BLaER1 (cell line): ENCODE measurements at regions not wholly inside any gene's neighbourhood (a gene's known extent, or its start where the extent isn't known, plus 50 kb on each side); places are given as distances from the start of the nearest gene placed in this dataset.

Experiments used
- H3K27ac ChIP-seq: shearing (Covaris generic); formaldehyde crosslinking; 2 replicates; pipeline ENCODE4 v1.8.1; 2022
- H3K27me3 ChIP-seq: shearing (Covaris generic); formaldehyde crosslinking; 2 replicates; pipeline ENCODE4 v1.8.1; 2022
- H3K36me3 ChIP-seq: shearing (Covaris generic); formaldehyde crosslinking; 2 replicates; pipeline ENCODE4 v1.8.1; 2022
- H3K4me1 ChIP-seq: shearing (Covaris generic); formaldehyde crosslinking; 2 replicates; pipeline ENCODE4 v1.8.1; 2022
- H3K4me2 ChIP-seq: shearing (Covaris generic); formaldehyde crosslinking; 2 replicates; pipeline ENCODE4 v1.8.1; 2022
- H3K4me3 ChIP-seq: shearing (Covaris generic); formaldehyde crosslinking; 2 replicates; pipeline ENCODE4 v1.8.1; 2022
- H3K9ac ChIP-seq: shearing (Covaris generic); formaldehyde crosslinking; 2 replicates; pipeline ENCODE4 v1.8.1; 2022
- H3K9me3 ChIP-seq: shearing (Covaris generic); formaldehyde crosslinking; 2 replicates; pipeline ENCODE4 v1.8.1; 2022
- H4K20me1 ChIP-seq: shearing (Covaris generic); formaldehyde crosslinking; 2 replicates; pipeline ENCODE4 v1.8.1; 2022
- Cebpa-rat ChIP-seq: shearing (Covaris generic); IDR thresholded peaks from 2 replicates; pipeline ENCODE4 v1.8.1; 2022

GRCh38 chr9:135370411-135371375 lies 108.9 kb upstream of the PPP1R26 start:
- no peak for TF ChIP-seq Cebpa-rat
- H3K4me3 ChIP-seq: no peak overlapping the region
- H3K9ac ChIP-seq: no peak overlapping the region
- no peaks in the 10 kb centered on the region for H3K36me3 ChIP-seq
- 0 out of 2 replicates have a peak overlapping the region, but pooled peaks have one; percentile 4 for H3K27ac ChIP-seq
- H3K4me2 ChIP-seq: no peak overlapping the region
- H4K20me1 ChIP-seq: no peaks in the 10 kb centered on the region
- no peaks in the 10 kb centered on the region for H3K27me3 ChIP-seq
- no peaks in the 10 kb centered on the region for H3K9me3 ChIP-seq
- peaks cover 24% of the 10 kb centered on the region for H3K4me1 ChIP-seq

GRCh38 chr9:135371535-135371934 lies 108.0 kb upstream of the PPP1R26 start:
- H3K4me2 ChIP-seq: peak overlapping the region; percentile 48; the same call in 1 of the 2 replicates
- H3K36me3 ChIP-seq: no peaks in the 10 kb centered on the region
- H3K27me3 ChIP-seq: no peaks in the 10 kb centered on the region
- H3K9ac ChIP-seq: no peak overlapping the region
- H3K27ac ChIP-seq: no peak overlapping the region
- no peaks in the 10 kb centered on the region for H4K20me1 ChIP-seq
- no peak overlapping the region for H3K4me3 ChIP-seq
- H3K9me3 ChIP-seq: no peaks in the 10 kb centered on the region
- peaks cover 24% of the 10 kb centered on the region for H3K4me1 ChIP-seq
- no peak for TF ChIP-seq Cebpa-rat

- Histone ChIP-seq H3K4me2 (peak overlapping the region; percentile 48), H3K9me3 (no peaks in the 10 kb centered on the region), H3K36me3 (no peaks in the 10 kb centered on the region), H3K27me3 (no peaks in the 10 kb centered on the region), H3K4me3 (no peak overlapping the region), H3K4me1 (peaks cover 24% of the 10 kb centered on the region), H4K20me1 (no peaks in the 10 kb centered on the region), H3K27ac (no peak overlapping the region), H3K9ac (no peak overlapping the region)
- TF ChIP-seq Cebpa-rat: no peak
These were observed 107.5 kb upstream of the PPP1R26 start for GRCh38 chr9:135372036-135372435.

- H3K27me3 ChIP-seq: no peaks in the 10 kb centered on the region
- H3K4me2 ChIP-seq: peak overlapping the region; percentile 48
- H3K4me3 ChIP-seq: no peak overlapping the region
- no peaks in the 10 kb centered on the region for H4K20me1 ChIP-seq
- no peak for TF ChIP-seq Cebpa-rat
- H3K9ac ChIP-seq: no peak overlapping the region
- no peak overlapping the region for H3K27ac ChIP-seq
- H3K9me3 ChIP-seq: no peaks in the 10 kb centered on the region
- H3K36me3 ChIP-seq: no peaks in the 10 kb centered on the region
- H3K4me1 ChIP-seq: peaks cover 24% of the 10 kb centered on the region
These were observed 107.0 kb upstream of the PPP1R26 start for GRCh38 chr9:135372501-135373008.

GRCh38 chr9:135373151-135373685 lies 106.4 kb upstream of the PPP1R26 start:
- H3K27me3 ChIP-seq: no peaks in the 10 kb centered on the region
- no peak overlapping the region for H3K9ac ChIP-seq
- no peak overlapping the region for H3K27ac ChIP-seq
- 0 out of 2 replicates have a peak overlapping the region, but pooled peaks have one; percentile 48 for H3K4me2 ChIP-seq
- no peaks in the 10 kb centered on the region for H3K9me3 ChIP-seq
- H4K20me1 ChIP-seq: no peaks in the 10 kb centered on the region
- H3K36me3 ChIP-seq: no peaks in the 10 kb centered on the region
- TF ChIP-seq Cebpa-rat: no peak
- peaks cover 24% of the 10 kb centered on the region for H3K4me1 ChIP-seq
- no peak overlapping the region for H3K4me3 ChIP-seq

- Histone ChIP-seq H3K9ac (no peak overlapping the region), H3K4me1 (peaks cover 24% of the 10 kb centered on the region), H4K20me1 (no peaks in the 10 kb centered on the region), H3K4me3 (no peak overlapping the region), H3K27ac (no peak overlapping the region), H3K9me3 (no peaks in the 10 kb centered on the region), H3K4me2 (no peak overlapping the region), H3K36me3 (no peaks in the 10 kb centered on the region), H3K27me3 (no peaks in the 10 kb centered on the region)
- TF ChIP-seq Cebpa-rat: no peak
These were observed 105.8 kb upstream of the PPP1R26 start for GRCh38 chr9:135373820-135374219.

GRCh38 chr9:135374591-135374990 lies 105.0 kb upstream of the PPP1R26 start:
- Histone ChIP-seq H3K27me3 (no peaks in the 10 kb centered on the region), H3K4me1 (peaks cover 24% of the 10 kb centered on the region), H3K4me2 (no peak overlapping the region), H3K27ac (no peak overlapping the region), H3K9ac (no peak overlapping the region), H3K36me3 (no peaks in the 10 kb centered on the region), H4K20me1 (no peaks in the 10 kb centered on the region), H3K4me3 (no peak overlapping the region), H3K9me3 (no peaks in the 10 kb centered on the region)
- TF ChIP-seq Cebpa-rat: no peak

GRCh38 chr9:135375001-135375400 lies 104.6 kb upstream of the PPP1R26 start:
- H4K20me1 ChIP-seq: no peaks in the 10 kb centered on the region
- no peak overlapping the region for H3K27ac ChIP-seq
- no peak overlapping the region for H3K9ac ChIP-seq
- no peaks in the 10 kb centered on the region for H3K9me3 ChIP-seq
- peaks cover 24% of the 10 kb centered on the region for H3K4me1 ChIP-seq
- no peaks in the 10 kb centered on the region for H3K36me3 ChIP-seq
- no peak for TF ChIP-seq Cebpa-rat
- H3K4me2 ChIP-seq: no peak overlapping the region
- no peak overlapping the region for H3K4me3 ChIP-seq
- H3K27me3 ChIP-seq: no peaks in the 10 kb centered on the region

- no peak for TF ChIP-seq Cebpa-rat
- Histone ChIP-seq H4K20me1 (no peaks in the 10 kb centered on the region), H3K4me2 (no peak overlapping the region), H3K27me3 (no peaks in the 10 kb centered on the region), H3K4me3 (no peak overlapping the region), H3K36me3 (no peaks in the 10 kb centered on the region), H3K27ac (no peak overlapping the region), H3K4me1 (peaks cover 17% of the 10 kb centered on the region), H3K9me3 (no peaks in the 10 kb centered on the region), H3K9ac (no peak overlapping the region)
These were observed 102.9 kb upstream of the PPP1R26 start for GRCh38 chr9:135376511-135377265.
